LNCaP clone FGC (cell line): ENCODE measurements at regions not wholly inside any gene's neighbourhood (a gene's known extent, or its start where the extent isn't known, plus 50 kb on each side); places are given as distances from the start of the nearest gene placed in this dataset.

Source experiments
- DNase-seq: peaks from one replicate; pipeline ENCODE4 v3.0.0-alpha.2; 2011; ENCODE audit warnings: low read depth
- H3K4me3 ChIP-seq: 2 replicates; pipeline ENCODE4 v1.5.1; 2011; ENCODE audit warnings: mild to moderate bottlenecking, low read depth, low read length, control low read depth
- TF ChIP-seq, protein P1 (sequence below): IDR thresholded peaks from 2 replicates; pipeline ENCODE4 v1.5.1; 2012; ENCODE audit warnings: mild to moderate bottlenecking; ENCODE audit not compliant: control insufficient read depth, insufficient read depth; ENCODE audit errors: extremely low read depth

DNA sequence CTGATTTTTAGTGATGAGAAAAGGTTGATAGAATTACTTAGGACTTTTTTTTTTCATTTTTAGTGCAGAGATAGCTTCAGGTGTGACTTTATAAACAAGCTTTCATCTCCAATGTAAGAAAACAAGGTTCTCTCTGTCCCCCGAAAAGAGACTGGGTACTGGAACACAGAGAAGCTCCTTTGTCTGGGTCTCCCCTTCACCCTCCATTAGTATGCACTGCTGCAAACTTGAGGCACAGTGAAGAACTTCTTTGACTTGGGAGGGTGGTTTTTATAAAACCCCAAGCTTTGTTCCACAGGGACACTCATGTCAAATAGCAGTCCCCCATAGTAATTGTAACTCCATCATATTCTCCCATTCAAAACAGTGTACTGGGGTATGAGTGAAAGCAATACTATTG, 93.5 kb upstream of the SOX2 start:
- DNase-seq, result no peak
- TF ChIP-seq, protein P1, sequence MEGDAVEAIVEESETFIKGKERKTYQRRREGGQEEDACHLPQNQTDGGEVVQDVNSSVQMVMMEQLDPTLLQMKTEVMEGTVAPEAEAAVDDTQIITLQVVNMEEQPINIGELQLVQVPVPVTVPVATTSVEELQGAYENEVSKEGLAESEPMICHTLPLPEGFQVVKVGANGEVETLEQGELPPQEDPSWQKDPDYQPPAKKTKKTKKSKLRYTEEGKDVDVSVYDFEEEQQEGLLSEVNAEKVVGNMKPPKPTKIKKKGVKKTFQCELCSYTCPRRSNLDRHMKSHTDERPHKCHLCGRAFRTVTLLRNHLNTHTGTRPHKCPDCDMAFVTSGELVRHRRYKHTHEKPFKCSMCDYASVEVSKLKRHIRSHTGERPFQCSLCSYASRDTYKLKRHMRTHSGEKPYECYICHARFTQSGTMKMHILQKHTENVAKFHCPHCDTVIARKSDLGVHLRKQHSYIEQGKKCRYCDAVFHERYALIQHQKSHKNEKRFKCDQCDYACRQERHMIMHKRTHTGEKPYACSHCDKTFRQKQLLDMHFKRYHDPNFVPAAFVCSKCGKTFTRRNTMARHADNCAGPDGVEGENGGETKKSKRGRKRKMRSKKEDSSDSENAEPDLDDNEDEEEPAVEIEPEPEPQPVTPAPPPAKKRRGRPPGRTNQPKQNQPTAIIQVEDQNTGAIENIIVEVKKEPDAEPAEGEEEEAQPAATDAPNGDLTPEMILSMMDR, result no peak
- H3K4me3 ChIP-seq, result no peak overlapping the region

DNA sequence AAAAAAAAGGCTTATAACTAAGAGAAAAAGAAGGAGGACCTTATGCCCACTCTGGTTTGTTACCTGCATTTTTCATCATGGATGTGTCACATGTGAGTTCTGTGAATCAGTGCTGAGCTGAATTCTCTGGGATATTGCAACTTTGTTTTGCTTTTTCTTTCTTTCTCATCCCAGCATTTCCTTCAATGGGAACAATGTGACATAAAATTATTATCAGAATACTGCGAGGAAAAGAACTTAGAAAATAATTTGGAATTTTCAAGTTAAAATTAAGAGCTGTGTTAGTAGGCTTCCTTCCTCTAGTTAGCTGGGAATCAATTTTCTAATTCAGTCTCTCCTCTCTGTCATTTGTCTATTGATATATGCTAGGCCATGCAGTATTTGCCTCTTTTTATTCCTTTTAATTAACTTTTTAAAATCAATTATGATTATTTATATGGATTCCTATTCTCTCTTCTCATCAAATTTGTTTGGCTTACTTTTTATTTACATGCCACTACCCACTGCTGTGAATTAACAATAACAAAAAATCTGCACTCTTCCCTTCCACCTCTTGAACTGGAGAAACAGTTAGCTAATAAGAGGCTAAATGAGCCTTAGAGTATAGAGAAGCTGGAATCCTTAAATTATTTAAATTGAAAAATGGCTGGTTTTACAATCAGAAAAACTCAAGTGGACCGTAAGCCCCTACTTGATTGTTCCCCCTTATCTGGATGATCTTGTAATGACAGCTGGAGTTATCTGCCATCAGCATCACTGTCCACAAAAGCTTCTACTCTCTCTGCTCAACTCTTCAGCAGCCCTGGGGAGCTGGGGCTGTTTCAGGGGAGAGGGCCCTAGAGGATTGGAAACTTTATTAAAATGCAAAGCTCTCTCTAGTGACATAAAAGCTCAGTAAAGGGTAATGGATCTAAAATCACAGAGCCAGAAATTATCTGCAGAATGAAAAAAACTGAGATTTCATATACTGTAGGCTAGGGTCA, 95.3 kb upstream of the SOX2 start:
- TF ChIP-seq, protein P1, result no peak
- no peak for DNase-seq
- H3K4me3 ChIP-seq, result no peak overlapping the region

DNA sequence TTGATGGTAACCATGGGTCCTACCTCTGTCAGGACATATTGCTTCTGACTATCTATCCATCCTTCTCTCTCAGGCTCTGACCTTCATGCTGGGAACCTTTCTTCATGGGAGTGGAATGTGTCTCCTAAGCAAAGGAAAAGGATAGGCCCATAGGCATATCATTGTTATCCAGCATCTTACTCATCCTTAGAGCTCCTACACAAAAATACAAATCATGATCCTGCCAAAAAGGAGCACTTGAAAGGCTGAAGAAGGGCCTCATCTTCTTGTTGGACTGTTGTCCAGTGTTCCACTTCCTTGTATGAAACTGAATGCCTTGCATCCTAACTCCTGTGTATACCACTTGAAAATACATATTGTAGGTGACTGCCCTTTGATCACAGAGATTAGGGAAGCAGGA, 96.1 kb upstream of the SOX2 start:
- TF ChIP-seq, protein P1, result no peak
- no peak overlapping the region for H3K4me3 ChIP-seq
- no peak for DNase-seq

DNA sequence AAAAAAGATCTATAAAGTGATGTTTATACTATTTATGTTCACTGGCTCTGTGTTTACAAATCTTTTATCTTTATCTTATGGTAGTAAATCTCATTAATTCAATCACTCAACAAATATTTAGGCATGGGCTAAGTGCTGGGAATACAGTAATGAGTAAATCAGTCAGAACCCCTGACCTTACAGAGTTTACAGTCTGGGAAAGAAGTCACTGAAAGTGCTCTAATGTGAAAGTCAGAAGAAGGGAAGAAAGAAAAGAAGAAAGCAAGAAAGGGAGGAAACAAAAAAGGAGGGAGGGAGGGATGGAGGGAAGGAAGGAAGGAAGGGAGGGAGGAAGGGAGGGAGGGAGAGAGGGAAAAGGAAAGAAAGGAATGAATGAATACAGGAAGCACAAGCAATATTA, 96.8 kb upstream of the SOX2 start:
- TF ChIP-seq, protein P1, result no peak
- no peak for DNase-seq
- no peak overlapping the region for H3K4me3 ChIP-seq

DNA sequence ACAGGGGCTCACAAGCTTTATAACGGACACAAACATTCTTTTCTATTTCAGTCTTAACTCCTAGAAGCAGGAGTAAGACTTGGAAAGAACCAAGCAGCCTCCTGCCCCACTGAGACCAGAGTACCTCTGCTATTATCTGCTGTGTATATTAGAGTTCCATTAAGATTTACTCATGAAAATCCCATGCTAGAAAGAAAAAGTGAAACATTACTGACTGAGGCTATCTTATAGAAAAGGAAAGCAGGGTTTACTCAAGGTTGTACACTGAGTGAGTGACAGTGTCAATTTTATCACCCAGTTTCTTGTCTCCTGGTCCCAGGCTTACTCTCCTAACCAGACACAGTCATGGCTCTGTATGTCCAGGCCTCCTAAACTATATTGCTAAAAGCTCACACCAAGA, 97.9 kb upstream of the SOX2 start:
- no peak for DNase-seq

DNA sequence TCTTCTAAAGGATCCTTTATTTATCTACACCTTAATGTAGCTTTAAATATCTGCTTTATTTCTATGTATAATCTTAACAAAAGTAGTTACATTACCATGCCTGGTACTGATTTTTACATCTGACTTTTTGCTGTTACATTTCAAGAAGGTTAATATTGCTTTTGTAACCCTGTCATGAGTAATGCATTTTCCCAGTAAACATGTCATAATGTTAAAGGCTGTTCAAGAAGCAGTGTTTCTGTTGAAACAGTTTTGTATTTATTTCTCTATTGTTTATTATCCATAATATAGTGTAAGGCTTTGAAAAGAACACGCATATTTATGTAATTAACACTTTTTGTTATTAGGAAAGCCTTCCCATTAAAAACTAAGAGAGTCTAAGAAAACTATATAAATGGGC, 98.5 kb upstream of the SOX2 start:
- no peak overlapping the region for H3K4me3 ChIP-seq
- no peak for DNase-seq
- TF ChIP-seq, protein P1, result no peak

More for the DNA sequence above, 97.9 kb upstream of the SOX2 start:
- no peak overlapping the region for H3K4me3 ChIP-seq
- TF ChIP-seq, protein P1, result no peak

DNA sequence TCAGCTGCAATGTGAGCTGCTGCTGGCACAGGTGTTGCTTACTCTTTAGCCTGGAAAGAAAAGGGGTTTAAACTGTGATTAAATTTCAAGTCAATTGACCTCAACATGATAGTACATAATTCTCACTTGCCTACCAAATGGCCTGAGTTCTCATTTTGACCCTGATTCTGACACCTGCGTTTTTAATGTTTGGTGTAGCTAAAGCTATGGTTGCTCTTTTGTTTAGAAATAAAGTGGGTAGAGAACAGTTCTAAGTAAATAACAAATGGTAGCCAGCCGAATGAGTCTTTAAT, 100.8 kb upstream of the SOX2 start:
- no peak for DNase-seq
- H3K4me3 ChIP-seq, result no peak overlapping the region
- TF ChIP-seq, protein P1, result no peak
